NCI-H1417 (cell line): ENCODE measurements at regions not wholly inside any gene's neighbourhood (a gene's known extent, or its start where the extent isn't known, plus 50 kb on each side); places are given as distances from the start of the nearest gene placed in this dataset.
"Not testable (repeated sequence)": the region's sequence is repeated elsewhere in the genome, so short reads cannot be mapped to it uniquely, and the experiment has no call there.

ENCODE experiments used
- DNase-seq, 3 experiments: peaks; one replicate each; lab custom pipeline; 2025; lab: John Stamatoyannopoulos, UW

DNA sequence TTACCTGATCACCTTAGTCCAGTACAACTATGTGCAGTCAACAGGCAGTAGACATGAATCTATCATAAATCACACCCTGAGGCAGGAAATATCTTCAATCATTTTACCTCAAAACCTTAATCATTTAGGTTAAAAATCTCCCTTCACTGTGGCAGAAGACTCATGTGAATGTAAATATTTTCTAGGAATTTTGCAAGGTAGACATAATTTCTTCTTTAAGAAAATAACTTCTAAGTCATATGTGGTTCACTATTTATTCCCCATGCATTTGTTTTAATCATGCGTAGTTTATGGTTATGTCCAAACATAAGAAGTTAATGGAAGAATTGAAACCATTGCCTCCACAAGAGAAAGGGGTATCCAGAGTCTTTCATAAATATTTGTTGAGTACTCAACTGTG lies 97.0 kb downstream of the HMHB1 start:
- DNase-seq: no peak

DNA sequence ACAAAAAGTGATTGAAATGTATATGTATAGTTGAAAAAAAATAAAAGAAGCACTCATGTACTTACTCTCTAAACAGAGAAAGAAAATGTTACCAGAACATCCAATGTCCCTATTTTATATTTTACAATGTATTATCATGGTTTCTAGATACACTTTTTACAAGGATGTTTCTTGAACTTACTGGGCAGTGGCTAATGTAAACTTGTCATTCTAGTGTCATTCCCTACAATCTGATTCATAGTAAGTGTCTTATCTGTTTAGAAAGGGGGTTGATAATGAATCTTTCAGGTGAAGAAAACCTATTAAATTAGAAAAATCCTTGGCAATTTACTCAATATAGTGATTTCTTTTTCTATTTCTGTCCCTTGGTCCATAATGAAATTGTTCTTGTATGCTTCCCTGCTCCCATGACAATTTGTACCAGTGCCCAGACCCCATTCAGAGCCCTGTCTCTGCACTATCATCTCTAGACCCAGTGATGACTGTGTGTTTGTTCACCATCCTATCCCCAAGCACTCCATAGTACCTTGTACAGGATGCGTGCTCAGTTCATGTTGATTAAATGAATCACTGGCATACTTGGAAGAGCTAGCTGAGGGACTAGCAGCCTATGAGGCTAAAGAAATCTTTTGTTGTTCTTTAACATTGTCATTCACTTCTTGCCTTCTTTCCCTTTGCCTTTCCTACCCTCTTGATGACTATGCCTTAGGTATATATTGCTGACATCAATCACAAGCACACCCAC lies 101.2 kb downstream of the HMHB1 start:
- DNase-seq: no peak

- DNase-seq: no peak
Observed at GRCh38 chr5:143914756-143915155, 102.8 kb downstream of the HMHB1 start.

DNA sequence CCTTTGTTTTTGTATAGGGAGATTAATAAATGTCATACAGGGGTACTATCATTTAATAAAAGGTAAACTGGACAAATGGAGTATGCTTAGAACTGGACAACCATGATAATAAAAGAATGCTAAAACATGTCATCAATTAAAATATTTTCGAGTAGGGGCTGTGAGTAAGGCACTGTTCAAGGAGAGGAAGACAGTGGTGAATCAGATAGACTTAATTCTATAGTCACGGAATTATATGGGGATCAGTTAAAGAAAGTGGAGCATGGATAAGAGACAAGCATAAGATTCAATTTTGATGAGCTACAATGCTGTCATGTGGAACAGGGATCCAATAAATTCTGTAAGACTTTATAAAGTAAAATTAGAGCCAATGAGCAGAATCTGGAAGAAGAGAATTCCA lies 104.5 kb downstream of the HMHB1 start:
- no peak for DNase-seq

- DNase-seq: no peak
Observed at GRCh38 chr5:143918961-143919360, 107.0 kb downstream of the HMHB1 start.

DNA sequence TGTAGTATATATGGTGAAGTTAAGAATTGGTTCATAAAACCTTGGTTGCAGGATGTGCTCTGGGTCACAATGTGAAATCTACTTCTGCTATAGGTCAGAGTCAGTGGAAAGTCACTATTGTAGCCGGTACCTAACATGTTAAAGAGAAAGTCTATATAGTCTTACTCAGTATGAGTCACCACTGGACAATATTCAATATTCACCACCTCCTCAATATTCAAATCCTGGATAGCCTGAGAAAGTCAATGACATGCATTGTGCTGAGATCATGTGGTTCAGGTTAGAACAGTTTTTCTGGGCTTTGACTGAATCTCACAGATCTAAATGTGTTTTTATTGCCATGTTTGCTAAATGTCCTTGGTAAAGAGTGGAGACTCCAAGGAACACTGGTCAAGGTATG lies 108.8 kb downstream of the HMHB1 start:
- DNase-seq: no peak

GRCh38 chr5:143921525-143922311 lies 109.8 kb downstream of the HMHB1 start:
- no peak for DNase-seq

DNA sequence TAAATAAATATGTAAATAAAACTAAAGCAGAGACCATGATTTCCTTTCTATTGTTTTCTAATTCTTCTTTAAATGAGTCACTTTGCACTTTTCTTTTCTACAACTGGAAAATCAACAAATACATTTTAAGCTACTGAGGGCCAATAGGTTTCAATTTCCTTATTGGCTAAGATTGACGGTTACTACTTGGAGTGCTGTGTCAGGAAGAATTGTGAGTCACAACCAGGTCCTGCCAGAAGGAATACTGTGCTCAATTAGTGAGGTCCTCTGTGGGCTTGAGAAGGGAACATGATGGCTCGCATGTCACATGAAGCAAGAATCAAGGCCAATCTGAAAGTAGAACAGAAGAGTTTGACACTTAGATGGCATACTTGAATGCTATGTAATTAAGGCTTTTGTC lies 110.8 kb downstream of the HMHB1 start:
- DNase-seq: no peak

- DNase-seq: no peak
Observed at GRCh38 chr5:143923634-143924266, 111.8 kb downstream of the HMHB1 start.

DNA sequence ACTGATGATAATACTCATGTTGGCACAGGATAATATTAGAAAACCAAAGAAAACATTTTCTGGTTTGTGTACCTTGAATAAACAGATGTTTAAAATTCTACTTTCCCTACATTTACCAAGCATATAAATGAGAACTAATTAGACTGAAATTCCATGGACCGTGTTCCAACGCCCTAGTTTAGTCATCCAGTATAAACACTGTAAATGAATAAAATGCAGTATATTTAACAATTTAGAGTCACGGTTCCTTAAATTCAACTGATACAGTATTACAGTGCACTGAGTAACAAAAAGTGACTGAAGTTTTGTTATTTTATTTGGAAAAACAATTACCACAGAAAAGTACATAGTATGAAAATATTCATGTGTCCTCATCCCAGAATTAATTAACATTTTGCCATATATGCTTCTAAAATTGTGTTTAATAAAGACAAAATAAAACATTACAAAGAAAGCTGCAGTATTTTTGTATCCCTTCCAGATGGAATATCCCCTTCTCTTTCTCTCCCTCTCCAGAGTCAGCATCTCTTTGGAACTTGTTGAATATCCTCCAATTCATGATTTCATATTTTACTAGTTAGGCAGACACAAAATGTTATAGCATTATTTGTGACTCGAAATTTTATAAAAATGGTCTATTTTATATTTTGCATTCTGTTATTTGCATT lies 112.5 kb downstream of the HMHB1 start:
- no peak for DNase-seq

- not testable (repeated sequence) for DNase-seq
Observed at GRCh38 chr5:143924979-143925325, 113.0 kb downstream of the HMHB1 start.

DNA sequence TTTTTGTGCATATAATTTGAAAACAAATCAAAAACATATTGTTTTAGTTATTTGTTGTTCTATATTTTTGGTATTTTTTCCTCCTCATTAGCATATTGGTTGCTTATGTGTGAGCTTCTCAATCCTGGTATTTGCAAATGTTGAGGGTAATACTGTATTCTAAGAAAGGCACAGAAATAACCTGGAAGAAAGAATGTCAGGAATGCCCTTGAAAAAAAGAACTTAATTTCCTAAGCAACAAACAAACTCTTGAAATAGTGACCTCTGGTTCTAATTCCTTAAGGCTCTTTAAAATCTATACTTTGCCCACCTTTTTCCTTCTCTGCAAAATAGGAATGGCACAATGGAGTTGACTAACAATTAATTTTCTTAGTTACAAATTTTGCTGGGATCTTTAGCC lies 117.5 kb downstream of the HMHB1 start:
- no peak for DNase-seq

GRCh38 chr5:143930561-143930960 lies 118.6 kb downstream of the HMHB1 start:
- DNase-seq: no peak

DNA sequence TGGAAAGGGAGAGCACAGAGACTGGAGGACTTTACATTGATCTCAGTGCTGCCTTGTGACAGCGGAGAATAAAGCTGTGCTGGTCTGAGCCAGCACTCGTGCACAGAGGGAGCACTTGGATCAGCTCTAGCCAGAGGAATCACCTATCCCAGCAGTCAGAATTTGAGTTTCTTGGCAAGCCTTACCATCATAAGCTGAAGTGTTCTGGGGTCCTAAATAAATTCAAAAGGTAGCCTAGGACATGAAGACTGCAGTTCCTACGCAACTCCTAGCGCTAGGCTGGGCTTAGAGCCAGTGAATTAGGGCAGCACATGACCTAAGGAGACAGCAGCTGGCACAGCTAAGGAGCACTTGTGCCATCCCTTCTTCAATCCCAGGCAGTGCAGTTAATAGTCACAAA lies 119.5 kb downstream of the HMHB1 start:
- no peak for DNase-seq

GRCh38 chr5:143931986-143932385 lies 120.0 kb downstream of the HMHB1 start:
- no peak for DNase-seq

DNA sequence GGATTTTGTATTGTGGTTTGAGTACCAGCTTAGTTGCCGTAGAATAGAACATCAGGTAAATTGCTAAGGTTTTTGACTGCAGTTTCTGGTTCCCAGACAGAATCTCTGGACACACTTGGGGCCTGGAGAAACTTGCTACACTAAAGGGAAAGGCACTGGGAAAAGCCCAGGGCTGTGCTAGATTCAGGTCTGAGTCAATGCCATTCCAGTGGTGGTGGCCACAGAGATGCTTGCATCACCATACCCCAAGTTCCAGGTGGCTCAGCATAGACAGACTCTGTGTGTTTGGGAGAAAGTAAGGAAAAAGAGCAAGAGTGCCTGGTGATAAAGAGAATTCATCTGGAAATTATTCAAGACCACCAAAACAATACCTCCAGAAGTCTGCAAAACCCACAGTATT lies 120.6 kb downstream of the HMHB1 start:
- DNase-seq: no peak

DNA sequence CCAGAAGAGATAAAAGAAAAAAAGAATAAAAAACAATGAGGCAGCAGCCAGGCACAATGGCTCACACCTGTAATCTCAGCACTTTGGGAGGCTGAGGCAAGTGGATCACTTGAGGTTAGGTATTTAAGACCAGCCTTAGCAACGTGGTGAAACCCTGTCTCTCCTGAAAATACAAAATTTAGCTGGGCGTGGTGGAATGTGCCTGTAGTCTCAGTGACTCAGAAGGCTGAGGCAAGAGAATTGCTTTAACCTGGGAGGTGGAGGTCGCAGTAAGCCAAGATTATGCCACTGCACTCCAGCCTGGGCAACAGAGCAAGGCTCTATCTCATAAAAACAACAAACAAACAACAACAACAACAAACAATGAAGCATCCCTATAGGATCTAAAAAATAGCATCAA lies 121.5 kb downstream of the HMHB1 start:
- no peak for DNase-seq

DNA sequence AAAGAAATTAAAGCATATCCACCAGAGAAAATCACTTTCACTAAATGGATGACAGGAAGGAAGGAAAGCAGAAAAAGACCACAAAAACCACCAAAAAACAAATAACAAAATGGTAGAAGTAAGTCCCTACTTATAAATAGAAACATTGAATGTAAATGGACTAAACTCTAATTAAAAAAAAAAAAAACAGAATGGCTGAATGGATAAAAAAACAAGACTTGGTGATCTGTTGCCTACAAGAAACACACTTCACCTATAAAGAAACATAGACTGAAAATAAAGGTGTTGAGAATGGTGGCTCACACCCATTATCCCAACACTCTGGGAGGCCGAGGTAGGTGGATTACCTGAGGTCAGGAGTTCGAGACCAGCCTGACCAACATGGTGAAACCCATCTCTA lies 122.9 kb downstream of the HMHB1 start:
- no peak for DNase-seq

- DNase-seq: no peak
Observed at GRCh38 chr5:143938230-143938629, 126.3 kb downstream of the HMHB1 start.

- DNase-seq: no peak
Observed at GRCh38 chr5:143946837-143947236, 134.9 kb downstream of the HMHB1 start.

DNA sequence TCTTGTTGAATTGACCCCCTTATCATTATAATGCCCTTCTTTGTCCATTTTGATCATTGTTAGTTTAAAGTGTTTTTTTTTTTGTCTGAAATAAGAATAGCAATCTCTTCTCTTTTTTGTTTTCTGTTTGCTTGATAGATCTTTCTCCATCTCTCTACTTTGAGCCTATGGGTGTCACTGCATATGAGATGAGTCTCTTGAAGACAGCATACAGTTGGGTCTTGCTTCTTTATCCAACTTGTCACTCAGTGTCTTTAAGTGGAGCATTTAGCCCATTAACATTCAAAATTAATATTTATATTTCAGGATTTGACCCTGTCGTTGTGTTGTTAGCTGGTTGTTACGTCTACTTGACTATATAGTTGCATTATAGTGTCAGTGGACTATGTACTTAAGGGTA lies 135.4 kb downstream of the HMHB1 start:
- DNase-seq: no peak

DNA sequence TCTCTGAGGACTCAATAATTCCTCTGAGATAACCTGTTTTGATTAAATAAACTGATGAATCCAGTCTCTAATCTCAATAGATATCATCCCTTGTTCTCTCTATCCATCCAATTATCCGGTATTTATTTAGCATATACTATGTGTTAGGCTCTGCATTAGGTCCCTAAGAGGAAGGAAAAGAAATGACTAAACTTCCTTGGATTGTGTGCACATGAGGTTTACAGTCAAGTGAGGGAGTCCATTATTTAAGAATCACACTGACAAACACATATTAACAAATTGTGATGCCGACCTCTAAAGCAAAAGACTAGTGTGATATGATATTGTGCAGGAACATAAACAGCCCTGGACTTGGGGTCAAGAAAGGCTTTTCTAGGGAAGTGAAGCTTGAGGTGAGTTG lies 140.8 kb downstream of the HMHB1 start:
- DNase-seq: no peak

DNA sequence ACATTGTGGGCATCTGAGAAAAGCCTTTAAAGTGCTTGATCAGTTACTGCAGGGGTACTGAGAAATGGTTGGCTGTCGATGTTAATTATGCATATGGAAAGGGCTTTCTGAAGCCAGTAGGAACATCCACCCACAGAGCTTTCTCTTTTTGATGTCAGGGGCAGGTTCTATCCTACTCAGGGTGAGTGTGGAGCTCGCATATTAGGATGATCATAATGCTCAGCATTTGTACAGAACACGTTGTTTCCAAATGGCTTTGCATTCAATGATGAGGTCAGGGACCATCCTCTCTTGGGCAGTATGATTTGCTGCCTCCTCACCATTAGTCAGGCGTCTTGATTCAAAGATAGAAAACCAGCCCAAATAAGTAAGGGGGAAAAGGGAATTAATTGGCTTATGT lies 141.9 kb downstream of the HMHB1 start:
- no peak for DNase-seq
